Mesendoderm (in vitro differentiated cells): ENCODE measurements at regions not wholly inside any gene's neighbourhood (a gene's known extent, or its start where the extent isn't known, plus 50 kb on each side); places are given as distances from the start of the nearest gene placed in this dataset.

Experiments
- DNase-seq: peaks from one replicate; pipeline ENCODE4 v3.0.0; 2013
- H2AK5ac ChIP-seq: 2 replicates; pipeline ENCODE4 v1.6.1; 2013; ENCODE audit warnings: low read length, inconsistent platforms
- H2BK120ac ChIP-seq: 2 replicates; pipeline ENCODE4 v1.6.1; 2013; ENCODE audit warnings: low read depth, mild to moderate bottlenecking, low read length, moderate library complexity, mixed read lengths
- H2BK15ac ChIP-seq: replicated peaks from 2 replicates; pipeline ENCODE4 v1.6.1; 2013; ENCODE audit warnings: low read depth, mild to moderate bottlenecking, moderate library complexity
- H2BK5ac ChIP-seq: 2 replicates; pipeline ENCODE4 v1.6.1; 2013; ENCODE audit warnings: low read length, inconsistent platforms
- H3K18ac ChIP-seq: 2 replicates; pipeline ENCODE4 v1.6.1; 2013; ENCODE audit warnings: mild to moderate bottlenecking, low read length, mixed read lengths
- H3K23ac ChIP-seq: one replicate; pipeline ENCODE4 v1.6.1; 2013; ENCODE audit warnings: low read length
- H3K27ac ChIP-seq: 2 replicates; pipeline ENCODE4 v1.5.1; 2013; ENCODE audit warnings: low read depth, mild to moderate bottlenecking, inconsistent platforms, low read length, moderate library complexity
- H3K27me3 ChIP-seq: 2 replicates; pipeline ENCODE4 v1.6.1; 2013; ENCODE audit warnings: low read length, control low read depth, mild to moderate bottlenecking, inconsistent platforms; ENCODE audit not compliant: insufficient read depth, poor library complexity
- H3K36me3 ChIP-seq: 2 replicates; pipeline ENCODE4 v1.6.1; 2013; ENCODE audit warnings: low read length, inconsistent platforms; ENCODE audit not compliant: control insufficient read depth, insufficient read depth
- H3K4ac ChIP-seq: one replicate; pipeline ENCODE4 v1.6.1; 2013; ENCODE audit warnings: low read depth, mild to moderate bottlenecking, low read length, moderate library complexity
- H3K4me1 ChIP-seq: 2 replicates; pipeline ENCODE4 v1.6.1; 2013; ENCODE audit warnings: low read depth, low read length, inconsistent platforms; ENCODE audit not compliant: control insufficient read depth
- H3K4me2 ChIP-seq: 2 replicates; pipeline ENCODE4 v1.6.1; 2013; ENCODE audit warnings: low read length
- H3K4me3 ChIP-seq: 2 replicates; pipeline ENCODE4 v1.5.1; 2013; ENCODE audit warnings: mild to moderate bottlenecking, low read length
- H3K56ac ChIP-seq: one replicate; pipeline ENCODE4 v1.6.1; 2013; ENCODE audit warnings: low read length
- H3K79me1 ChIP-seq: 2 replicates; pipeline ENCODE4 v1.6.1; 2013; ENCODE audit warnings: low read length, inconsistent platforms
- H3K79me2 ChIP-seq: 2 replicates; pipeline ENCODE4 v1.6.1; 2013; ENCODE audit warnings: mild to moderate bottlenecking, low read length; ENCODE audit not compliant: control insufficient read depth, insufficient read depth
- H3K9ac ChIP-seq: 2 replicates; pipeline ENCODE4 v1.6.1; 2013; ENCODE audit warnings: low read length, inconsistent platforms
- H4K5ac ChIP-seq: one replicate; pipeline ENCODE4 v1.6.1; 2013; ENCODE audit warnings: low read length
- H4K8ac ChIP-seq: one replicate; pipeline ENCODE4 v1.6.1; 2013; ENCODE audit warnings: low read depth, mild to moderate bottlenecking, control low read depth, low read length, moderate library complexity
- WGBS: extraction: QIAGEN DNeasy Blood & Tissue Kit; methylation state at CpG from one replicate; pipeline ENCODE4 v1.1.7; 2013; ENCODE audit warnings: low lambda C conversion rate, missing lambda C conversion rate; ENCODE audit not compliant: insufficient coverage; ENCODE audit errors: extremely low coverage; 5-methylcytosine and 5-hydroxymethylcytosine counted together

- no peak overlapping the region for H3K4ac ChIP-seq
- DNase-seq, result no peak
- no CpG with 5 or more reads among the region's 10 CpGs for WGBS
These were observed 219.6 kb downstream of the CYP26B1 start for GRCh38 chr2:71927757-71928715.

GRCh38 chr2:71926876-71927756 is 220.5 kb downstream of the CYP26B1 start:
- no peak overlapping the region for H3K4ac ChIP-seq
- no peaks in the 10 kb centered on the region for H3K79me1 ChIP-seq
- no peaks in the 10 kb centered on the region for H3K36me3 ChIP-seq
- no peak overlapping the region for H3K9ac ChIP-seq
- no peak overlapping the region for H2AK5ac ChIP-seq
- H2BK120ac ChIP-seq, result no peak overlapping the region
- H3K27me3 ChIP-seq, result no peaks in the 10 kb centered on the region
- no peaks in the 10 kb centered on the region for H3K79me2 ChIP-seq
- H3K4me1 ChIP-seq, result no peaks in the 10 kb centered on the region
- no peak for DNase-seq
- no peak overlapping the region for H2BK5ac ChIP-seq
- no peak overlapping the region for H3K23ac ChIP-seq
- no peak overlapping the region for H3K4me2 ChIP-seq
- no peak overlapping the region for H3K4me3 ChIP-seq
- no peak overlapping the region for H4K5ac ChIP-seq
- no peak overlapping the region for H2BK15ac ChIP-seq
- H3K18ac ChIP-seq, result no peak overlapping the region
- no CpG with 5 or more reads among the region's 16 CpGs for WGBS
- H3K27ac ChIP-seq, result no peak overlapping the region
- no peak overlapping the region for H4K8ac ChIP-seq
- H3K56ac ChIP-seq, result no peak overlapping the region

More at GRCh38 chr2:71927757-71928715, 219.6 kb downstream of the CYP26B1 start:
- Histone ChIP-seq H2BK5ac (no peak overlapping the region), H3K9ac (no peak overlapping the region), H3K36me3 (no peaks in the 10 kb centered on the region), H2AK5ac (no peak overlapping the region), H3K18ac (no peak overlapping the region), H3K4me3 (no peak overlapping the region), H3K79me2 (no peaks in the 10 kb centered on the region), H3K27me3 (no peaks in the 10 kb centered on the region), H3K27ac (no peak overlapping the region), H2BK15ac (no peak overlapping the region), H3K56ac (no peak overlapping the region), H3K79me1 (no peaks in the 10 kb centered on the region), H3K23ac (no peak overlapping the region), H2BK120ac (no peak overlapping the region), H3K4me1 (no peaks in the 10 kb centered on the region), H3K4me2 (no peak overlapping the region), H4K5ac (no peak overlapping the region), H4K8ac (no peak overlapping the region)

DNA sequence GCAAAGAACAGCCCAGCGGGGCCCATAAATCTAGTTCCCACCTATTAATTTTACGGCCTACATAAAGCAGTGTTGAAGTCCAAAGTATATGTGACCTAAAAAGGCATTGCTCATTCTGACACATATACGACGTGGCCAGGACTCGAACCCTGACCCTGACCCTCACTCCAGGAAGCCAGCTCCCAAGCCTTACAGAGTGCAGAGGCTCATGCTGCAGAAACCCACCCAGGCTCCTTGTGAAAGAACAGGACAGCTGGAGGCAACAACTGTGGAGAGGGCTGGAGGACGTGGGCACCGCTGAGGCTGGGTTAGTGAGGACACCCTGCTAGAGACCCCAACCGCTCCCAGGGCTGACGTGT is 221.6 kb downstream of the CYP26B1 start:
- no peak overlapping the region for H2BK5ac ChIP-seq
- no peak overlapping the region for H3K56ac ChIP-seq
- H3K18ac ChIP-seq, result no peak overlapping the region
- H3K4me2 ChIP-seq, result no peak overlapping the region
- H3K9ac ChIP-seq, result no peak overlapping the region
- H3K27me3 ChIP-seq, result no peaks in the 10 kb centered on the region
- no peaks in the 10 kb centered on the region for H3K4me1 ChIP-seq
- no peaks in the 10 kb centered on the region for H3K36me3 ChIP-seq
- H3K4me3 ChIP-seq, result no peak overlapping the region
- no peak overlapping the region for H3K27ac ChIP-seq
- H3K23ac ChIP-seq, result no peak overlapping the region
- no peak overlapping the region for H4K8ac ChIP-seq
- H2BK15ac ChIP-seq, result no peak overlapping the region
- H3K4ac ChIP-seq, result no peak overlapping the region
- no peaks in the 10 kb centered on the region for H3K79me2 ChIP-seq
- no peak for DNase-seq
- no peak overlapping the region for H4K5ac ChIP-seq
- no peak overlapping the region for H2AK5ac ChIP-seq
- no peak overlapping the region for H2BK120ac ChIP-seq
- no CpG with 5 or more reads among the region's 9 CpGs for WGBS
- H3K79me1 ChIP-seq, result no peaks in the 10 kb centered on the region

DNA sequence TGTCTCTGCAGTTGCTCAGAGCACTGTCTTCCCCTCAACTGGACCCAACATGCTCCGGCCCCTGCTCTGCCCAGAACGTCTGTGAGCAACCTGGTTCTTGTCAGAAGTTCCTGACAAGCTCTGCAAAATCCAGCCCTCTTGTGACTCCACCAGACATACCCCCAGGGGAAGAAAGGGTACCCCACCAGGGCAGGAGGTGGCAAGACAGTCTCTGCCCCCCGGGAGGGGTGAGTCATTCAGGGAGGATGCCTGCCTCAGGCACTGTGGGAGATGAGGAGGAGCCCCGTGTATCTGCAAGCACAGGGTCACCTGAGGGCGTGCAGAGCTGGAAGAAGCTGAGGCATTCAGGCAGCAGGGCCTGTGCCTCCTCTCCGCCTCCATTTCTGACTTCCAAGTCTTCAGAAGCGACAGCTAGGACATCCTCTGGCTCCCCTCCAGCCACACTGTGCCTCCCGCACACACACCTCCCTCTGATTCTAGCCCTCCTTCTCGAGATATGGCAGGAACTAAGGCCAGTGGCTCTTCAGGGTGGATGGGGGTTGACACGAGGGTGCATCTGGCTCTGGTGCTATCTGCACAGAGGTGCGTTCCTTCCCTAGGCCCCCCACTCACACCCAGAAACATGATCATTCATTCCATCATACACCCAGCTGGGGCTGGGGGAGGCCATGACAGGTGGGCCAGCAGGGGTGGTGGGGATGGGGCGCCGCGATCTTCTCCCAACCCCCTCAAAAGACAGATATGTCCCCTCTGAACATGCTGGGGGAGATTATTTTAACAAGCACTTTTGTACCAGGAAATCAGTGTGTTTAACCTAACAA is 222.2 kb downstream of the CYP26B1 start:
- no peak overlapping the region for H2BK15ac ChIP-seq

GRCh38 chr2:71923887-71924533 is 223.7 kb downstream of the CYP26B1 start:
- Histone ChIP-seq H3K4me1 (no peaks in the 10 kb centered on the region), H3K4ac (no peak overlapping the region), H2BK120ac (no peak overlapping the region), H2BK5ac (no peak overlapping the region), H3K27me3 (no peaks in the 10 kb centered on the region), H3K27ac (no peak overlapping the region), H3K18ac (no peak overlapping the region), H3K23ac (no peak overlapping the region), H2AK5ac (no peak overlapping the region), H3K36me3 (no peaks in the 10 kb centered on the region), H3K56ac (no peak overlapping the region), H3K9ac (no peak overlapping the region), H3K79me1 (no peaks in the 10 kb centered on the region), H3K79me2 (no peaks in the 10 kb centered on the region), H4K5ac (no peak overlapping the region), H3K4me2 (no peak overlapping the region), H3K4me3 (no peak overlapping the region), H4K8ac (no peak overlapping the region), H2BK15ac (no peak overlapping the region)
- WGBS, result no CpG with 5 or more reads among the region's 7 CpGs
- DNase-seq, result peak; percentile 92

More for the DNA sequence above, 222.2 kb downstream of the CYP26B1 start:
- H3K79me2 ChIP-seq, result no peaks in the 10 kb centered on the region
- H3K27me3 ChIP-seq, result no peaks in the 10 kb centered on the region
- H3K4ac ChIP-seq, result no peak overlapping the region
- no peak overlapping the region for H4K5ac ChIP-seq
- no peak overlapping the region for H2BK120ac ChIP-seq
- H3K4me2 ChIP-seq, result no peak overlapping the region
- no peak overlapping the region for H2AK5ac ChIP-seq
- DNase-seq, result peak; percentile 71
- no peak overlapping the region for H4K8ac ChIP-seq
- no peaks in the 10 kb centered on the region for H3K36me3 ChIP-seq
- H3K27ac ChIP-seq, result no peak overlapping the region
- no peak overlapping the region for H3K4me3 ChIP-seq
- no peaks in the 10 kb centered on the region for H3K4me1 ChIP-seq
- no CpG with 5 or more reads among the region's 14 CpGs for WGBS
- no peak overlapping the region for H3K9ac ChIP-seq
- no peak overlapping the region for H2BK5ac ChIP-seq
- H3K79me1 ChIP-seq, result no peaks in the 10 kb centered on the region
- H3K18ac ChIP-seq, result no peak overlapping the region
- H3K56ac ChIP-seq, result no peak overlapping the region
- H3K23ac ChIP-seq, result no peak overlapping the region
